ENCODE measurements at regions not wholly inside any gene's neighbourhood (a gene's known extent, or its start where the extent isn't known, plus 50 kb on each side); places are given as distances from the start of the nearest gene placed in this dataset.

GRCh38 chr3:174541708-174542315 lies 317.3 kb upstream of the NAALADL2 start:
- TF ChIP-seq CTCF (conservative IDR thresholded peaks at IDR 0.05) (no peak), ZFX (IDR thresholded peaks at IDR 0.05) (no peak)
